Smooth muscle cell (in vitro differentiated cells): ENCODE measurements at regions not wholly inside any gene's neighbourhood (a gene's known extent, or its start where the extent isn't known, plus 50 kb on each side); places are given as distances from the start of the nearest gene placed in this dataset.
"Not testable (repeated sequence)": the region's sequence is repeated elsewhere in the genome, so short reads cannot be mapped to it uniquely, and the experiment has no call there.

Experiments used
- DNase-seq: peaks from one replicate; lab custom pipeline; 2025; ENCODE audit not compliant: unreplicated experiment; lab: John Stamatoyannopoulos, UW
- H2AFZ ChIP-seq: fragments of 200-600 bp; sonication (generic); 2 replicates; pipeline ENCODE4 v1.6.0; 2016; ENCODE audit warnings: antibody characterized with exemption, low read depth, mild to moderate bottlenecking
- H3F3A ChIP-seq: fragments of 200-600 bp; sonication (generic); 2 replicates; pipeline ENCODE4 v1.6.0; 2017; ENCODE audit warnings: antibody characterized with exemption, low read depth
- H3K27ac ChIP-seq: fragments of 200-600 bp; sonication (generic); 2 replicates; pipeline ENCODE4 v1.5.1; 2016; ENCODE audit warnings: low read depth, mild to moderate bottlenecking
- H3K27me3 ChIP-seq: fragments of 200-600 bp; sonication (generic); 2 replicates; pipeline ENCODE4 v1.6.1; 2016; ENCODE audit warnings: low read depth, mild to moderate bottlenecking
- H3K36me3 ChIP-seq: fragments of 200-600 bp; sonication (generic); 2 replicates; pipeline ENCODE4 v1.5.1; 2016; ENCODE audit warnings: low read depth
- H3K4me1 ChIP-seq: fragments of 200-600 bp; sonication (generic); 2 replicates; pipeline ENCODE4 v1.5.1; 2016; ENCODE audit warnings: low read depth
- H3K4me2 ChIP-seq: fragments of 200-600 bp; sonication (generic); 2 replicates; pipeline ENCODE4 v1.6.0; 2016; ENCODE audit warnings: mild to moderate bottlenecking
- H3K4me3 ChIP-seq: fragments of 200-600 bp; sonication (generic); 2 replicates; pipeline ENCODE4 v1.5.1; 2016; ENCODE audit warnings: mild to moderate bottlenecking
- H3K79me2 ChIP-seq: fragments of 200-600 bp; sonication (generic); 2 replicates; pipeline ENCODE4 v1.6.0; 2016; ENCODE audit warnings: low read depth, mild to moderate bottlenecking
- H3K9ac ChIP-seq: fragments of 200-600 bp; sonication (generic); 2 replicates; pipeline ENCODE4 v1.6.0; 2016; ENCODE audit warnings: low read depth
- H3K9me3 ChIP-seq: fragments of 200-600 bp; sonication (generic); replicated peaks from 2 replicates; pipeline ENCODE4 v1.5.1; 2016; ENCODE audit warnings: low read depth
- H4K20me1 ChIP-seq: fragments of 200-600 bp; sonication (generic); 2 replicates; pipeline ENCODE4 v1.6.0; 2016; ENCODE audit warnings: low read depth
- CTCF ChIP-seq: fragments of 200-600 bp; sonication (generic); IDR thresholded peaks from 2 replicates; pipeline ENCODE4 v1.5.1; 2017; ENCODE audit warnings: borderline replicate concordance, mild to moderate bottlenecking, antibody characterized with exemption; ENCODE audit not compliant: insufficient read depth, poor library complexity, severe bottlenecking
- WGBS: methylation state at CpG from one replicate; pipeline ENCODE4 v1.1.7; 2016; ENCODE audit warnings: low lambda C conversion rate; 5-methylcytosine and 5-hydroxymethylcytosine counted together

- no peak overlapping the region for H3K4me2 ChIP-seq
- no peak overlapping the region for H3K9ac ChIP-seq
- H3K27me3 ChIP-seq = peaks cover 7% of the 10 kb centered on the region
- H4K20me1 ChIP-seq = no peaks in the 10 kb centered on the region
- no peak for TF ChIP-seq CTCF
- no peaks in the 10 kb centered on the region for H3K9me3 ChIP-seq
- no peak overlapping the region for H3K27ac ChIP-seq
- DNase-seq = no peak
- no peaks in the 10 kb centered on the region for H3F3A ChIP-seq
- H2AFZ ChIP-seq = no peak overlapping the region
- no peak overlapping the region for H3K4me3 ChIP-seq
- H3K4me1 ChIP-seq = no peaks in the 10 kb centered on the region
- 88% methylated on average over 11 of the region's 12 CpGs for WGBS
- no peaks in the 10 kb centered on the region for H3K36me3 ChIP-seq
- no peaks in the 10 kb centered on the region for H3K79me2 ChIP-seq
These were observed 62.5 kb upstream of the EPHB3 start for GRCh38 chr3:184498986-184499606.

GRCh38 chr3:184500344-184500923, 61.2 kb upstream of the EPHB3 start:
- H3K9ac ChIP-seq = no peak overlapping the region
- WGBS = 74% methylated on average over 12 of the region's 12 CpGs

GRCh38 chr3:184502123-184502667, 59.4 kb upstream of the EPHB3 start:
- Histone ChIP-seq H3K27ac (no peak overlapping the region), H3K9ac (no peak overlapping the region), H3K27me3 (peaks cover 14% of the 10 kb centered on the region), H3K36me3 (no peaks in the 10 kb centered on the region), H3K79me2 (no peaks in the 10 kb centered on the region), H4K20me1 (no peaks in the 10 kb centered on the region), H3K4me3 (no peak overlapping the region), H2AFZ (no peak overlapping the region), H3K9me3 (no peaks in the 10 kb centered on the region), H3F3A (no peaks in the 10 kb centered on the region), H3K4me2 (no peak overlapping the region), H3K4me1 (no peaks in the 10 kb centered on the region)
- no peak for DNase-seq
- 94% methylated on average over 4 of the region's 4 CpGs for WGBS
- no peak for TF ChIP-seq CTCF

More at GRCh38 chr3:184500344-184500923, 61.2 kb upstream of the EPHB3 start:
- H3K79me2 ChIP-seq = no peaks in the 10 kb centered on the region
- no peaks in the 10 kb centered on the region for H3K36me3 ChIP-seq
- H4K20me1 ChIP-seq = no peaks in the 10 kb centered on the region
- no peak for DNase-seq
- no peaks in the 10 kb centered on the region for H3F3A ChIP-seq
- no peak overlapping the region for H3K27ac ChIP-seq
- H3K4me1 ChIP-seq = no peaks in the 10 kb centered on the region
- H2AFZ ChIP-seq = no peak overlapping the region
- no peak for TF ChIP-seq CTCF
- no peak overlapping the region for H3K4me2 ChIP-seq
- H3K27me3 ChIP-seq = no peaks in the 10 kb centered on the region
- H3K9me3 ChIP-seq = no peaks in the 10 kb centered on the region
- H3K4me3 ChIP-seq = no peak overlapping the region

- not testable (repeated sequence) for H3K4me2 ChIP-seq, H3K9ac ChIP-seq, H3K4me3 ChIP-seq, H3K9me3 ChIP-seq, H3K36me3 ChIP-seq, DNase-seq, H3F3A ChIP-seq, H3K27ac ChIP-seq, H2AFZ ChIP-seq, H4K20me1 ChIP-seq, H3K79me2 ChIP-seq, H3K4me1 ChIP-seq
- peaks cover 18% of the 10 kb centered on the region for H3K27me3 ChIP-seq
- 83% methylated on average over 6 of the region's 6 CpGs for WGBS
These were observed 58.7 kb upstream of the EPHB3 start for GRCh38 chr3:184502841-184503240.
